ENCODE measurements at regions not wholly inside any gene's neighbourhood (a gene's known extent, or its start where the extent isn't known, plus 50 kb on each side); places are given as distances from the start of the nearest gene placed in this dataset.

GRCh38 chr20:21456207-21456606 is 57.7 kb downstream of the NKX2-2 start:
- in situ Hi-C loops (cut with HindIII; ENCODE audit: extremely low pct_ligation_motif_present, low pct_unique_long_range_greater_than_20kb) (no loop called here), intact Hi-C loops (cut with micrococcal nuclease; ENCODE audit: unreplicated experiment) (no loop called here)
- no peak for TF ChIP-seq ZXDC (CRISPR knock-in tag; IDR thresholded peaks at IDR 0.05)
- TF ChIP-seq AGO2 (optimal IDR thresholded peaks at IDR 0.05; ENCODE audit: low read depth, low read length): no peak
- no peak for TF ChIP-seq CEBPG (CRISPR knock-in tag; IDR thresholded peaks at IDR 0.05)
- TF ChIP-seq ZBTB7B (CRISPR knock-in tag; IDR thresholded peaks at IDR 0.05): no peak
- no peak for TF ChIP-seq KLF13 (CRISPR knock-in tag; IDR thresholded peaks at IDR 0.05)
- peak; percentile 49 to 54; a peak in 3 of 4 replicates for TF ChIP-seq MAFK (conservative IDR thresholded peaks at IDR 0.05 in 1 of 2, IDR thresholded peaks at IDR 0.05 in 1 of 2; ENCODE audit: low read length in 2 of 2)
- TF ChIP-seq CCAR2 (optimal IDR thresholded peaks at IDR 0.05; ENCODE audit: low read depth, low read length): no peak
- no peak for TF ChIP-seq ZFP91 (CRISPR knock-in tag; IDR thresholded peaks at IDR 0.05; ENCODE audit: borderline replicate concordance)
- TF ChIP-seq MAFF (IDR thresholded peaks at IDR 0.05; ENCODE audit: low read depth, low read length): peak; percentile 50; the same call in 1 of the 2 replicates
- TF ChIP-seq LCORL (IDR thresholded peaks at IDR 0.05): 0 out of 2 replicates have a peak, but pooled peaks have one; percentile 19
- TF ChIP-seq LCORL (CRISPR knock-in tag; IDR thresholded peaks at IDR 0.05): no peak
- no peaks in the 10 kb centered on the region for H3K36me3 ChIP-seq (replicated peaks in 1 of 2; ENCODE audit: control insufficient read depth in 1 of 2, insufficient read depth in 2 of 2, low read length in 2 of 2)
- no peaks in the 10 kb centered on the region for H3K79me2 ChIP-seq (ENCODE audit: insufficient read depth, low read length)
- no peak for FAIRE-seq
- no peaks in the 10 kb centered on the region for H3K4me1 ChIP-seq (ENCODE audit: insufficient read depth, low read length)
- no peak for DNase-seq (ENCODE audit: low spot score)
- ChIA-PET CTCF (ENCODE audit: low intra/inter-chr PET ratio, low total read pairs) (no interaction called here), POLR2A (no interaction called here)
- no peaks in the 10 kb centered on the region for H3K9me3 ChIP-seq (ENCODE audit: low read length)
- 32% methylated on average over 2 of the region's 2 CpGs for WGBS (ENCODE audit: low lambda C conversion rate)
- no peak overlapping the region for H3K9ac ChIP-seq (ENCODE audit: insufficient read depth, low read depth, low read length)
- H2AFZ ChIP-seq (ENCODE audit: low read length): no peak overlapping the region
- ATAC-seq: no peak
- H3K27me3 ChIP-seq (ENCODE audit: control insufficient read depth in 1 of 2, insufficient read depth in 2 of 2, low read length in 2 of 2): 0 out of 5 replicates have a peak, but pooled peaks cover 0 to 11% of the 10 kb centered on the region in 2 experiments
- no peaks in the 10 kb centered on the region for H4K20me1 ChIP-seq (ENCODE audit: insufficient read depth, low read length)
- BruUV-seq (replicated peaks): no TSS peak
- no peak overlapping the region for H3K27ac ChIP-seq (ENCODE audit: extremely low read length, insufficient read depth, low read length)
- H3K4me3 ChIP-seq (replicated peaks in 1 of 3; ENCODE audit: insufficient read depth in 1 of 3, low read depth in 2 of 3, low read length in 3 of 3): no peak overlapping the region
- no peak overlapping the region for H3K4me2 ChIP-seq (ENCODE audit: low read depth, low read length)

All from HepG2 (cell line).